GM12891 (cell line): ENCODE measurements at regions not wholly inside any gene's neighbourhood (a gene's known extent, or its start where the extent isn't known, plus 50 kb on each side); places are given as distances from the start of the nearest gene placed in this dataset.
"Not testable (repeated sequence)": the region's sequence is repeated elsewhere in the genome, so short reads cannot be mapped to it uniquely, and the experiment has no call there.

Experiments
- DNase-seq: peaks from one replicate; pipeline ENCODE4 v3.0.0; 2011; ENCODE audit warnings: low spot score; ENCODE audit not compliant: insufficient read length
- FAIRE-seq: peaks from 2 replicates; lab custom pipeline; 2011; peaks lifted over from hg19 to GRCh38; lab: Jason Lieb, UNC
- PAX5 ChIP-seq: IDR thresholded peaks from 2 replicates; pipeline ENCODE4 v1.6.1; 2011; ENCODE audit warnings: low read length, moderate library complexity, mild to moderate bottlenecking; ENCODE audit not compliant: insufficient read depth, severe bottlenecking
- POLR2A ChIP-seq: IDR thresholded peaks from 2 replicates; pipeline ENCODE4 v1.6.1; 2011; ENCODE audit warnings: low read depth, low read length, control low read depth
- POLR2AphosphoS5 ChIP-seq: IDR thresholded peaks from 2 replicates; pipeline ENCODE4 v1.6.1; 2011; ENCODE audit warnings: low read depth, low read length, control low read depth
- POU2F2 ChIP-seq: IDR thresholded peaks from 2 replicates; pipeline ENCODE4 v1.6.1; 2011; ENCODE audit warnings: low read depth, mild to moderate bottlenecking, control low read depth, low read length, moderate library complexity
- SPI1 ChIP-seq: IDR thresholded peaks from 2 replicates; pipeline ENCODE4 v1.6.1; 2011; ENCODE audit warnings: low read depth, low read length, control low read depth
- TAF1 ChIP-seq: IDR thresholded peaks from 2 replicates; pipeline ENCODE4 v1.6.1; 2011; ENCODE audit warnings: low read depth, low read length, control low read depth

DNA sequence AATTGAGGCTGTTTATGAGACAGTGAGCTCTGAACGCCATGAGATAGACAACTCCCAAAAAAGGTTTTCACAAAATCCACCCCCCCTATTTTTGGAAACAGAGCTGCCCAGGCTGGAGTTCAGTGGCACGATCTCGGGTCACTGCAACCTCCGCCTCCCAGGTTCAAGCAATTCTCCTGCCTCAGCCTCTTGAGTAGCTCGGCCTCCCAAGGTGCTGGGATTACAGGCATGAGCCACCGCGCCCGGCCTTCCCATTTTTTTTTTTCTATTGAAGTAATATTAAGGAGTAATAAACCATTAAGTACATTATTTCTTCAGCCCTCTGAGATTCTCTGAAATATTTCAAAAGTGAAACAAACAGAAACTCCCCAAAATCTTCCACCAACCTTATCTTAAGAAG is 252.8 kb upstream of the NETO1 start:
- FAIRE-seq, result no peak
- no peak for DNase-seq
- TF ChIP-seq POLR2AphosphoS5 (no peak), POU2F2 (no peak), TAF1 (no peak), SPI1 (no peak), POLR2A (no peak)

DNA sequence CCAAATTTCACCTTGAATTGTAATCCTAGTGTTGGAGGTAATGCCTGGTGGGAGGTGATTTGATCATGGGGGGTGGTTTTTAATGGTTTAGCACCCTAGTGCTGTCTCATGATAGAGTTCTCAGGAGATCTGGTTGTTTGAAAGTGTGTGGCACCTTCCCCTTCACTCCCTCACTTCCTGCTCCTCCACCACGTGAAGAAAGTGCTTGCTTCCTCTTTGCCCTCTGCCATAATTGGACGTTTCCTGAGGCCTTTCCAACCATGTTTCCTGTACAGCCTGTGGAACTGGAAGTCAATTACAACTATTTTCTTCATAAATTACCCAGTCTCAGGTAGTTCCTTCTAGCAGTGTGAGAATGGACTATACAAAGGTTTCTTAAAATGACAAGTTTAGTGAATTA is 251.8 kb upstream of the NETO1 start:
- peak; percentile 5 for FAIRE-seq
- no peak for DNase-seq

DNA sequence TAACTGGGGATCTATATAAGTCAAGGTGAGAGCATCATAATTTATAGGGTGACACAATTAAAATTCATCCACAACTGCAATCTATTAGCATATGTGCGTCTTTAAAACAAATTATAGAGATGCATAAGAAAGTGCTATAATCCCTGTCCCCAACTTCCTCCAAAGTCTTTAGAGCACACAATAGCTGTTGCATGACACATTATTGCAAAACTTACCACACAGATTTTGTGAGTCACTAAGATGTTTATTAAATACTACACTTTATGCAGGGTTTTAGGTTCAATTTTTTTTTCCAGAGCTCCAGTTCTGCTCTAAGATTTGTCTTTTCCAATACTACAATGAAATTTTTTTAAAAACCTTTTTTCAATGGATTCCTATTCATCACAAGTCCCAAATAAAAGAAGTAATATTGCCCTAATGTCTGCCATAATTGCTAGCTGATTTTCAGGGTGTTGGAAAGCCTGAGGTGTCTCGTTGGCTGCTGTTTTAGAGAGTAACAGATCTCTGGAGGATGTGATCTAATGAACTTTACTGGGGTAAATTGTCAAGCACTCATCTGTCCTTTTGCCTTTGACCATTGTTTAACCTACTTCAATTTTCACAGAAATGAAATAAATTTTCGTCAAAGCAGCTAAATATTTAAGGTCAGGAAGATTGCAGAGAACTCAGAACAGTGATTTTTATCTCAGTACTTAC is 250.5 kb upstream of the NETO1 start:
- TF ChIP-seq POLR2A (no peak), POU2F2 (no peak), TAF1 (no peak), PAX5 (no peak), POLR2AphosphoS5 (no peak), SPI1 (no peak)
- DNase-seq (no peak), FAIRE-seq (no peak)

More for the DNA sequence above, 251.8 kb upstream of the NETO1 start:
- no peak for TF ChIP-seq POLR2AphosphoS5

DNA sequence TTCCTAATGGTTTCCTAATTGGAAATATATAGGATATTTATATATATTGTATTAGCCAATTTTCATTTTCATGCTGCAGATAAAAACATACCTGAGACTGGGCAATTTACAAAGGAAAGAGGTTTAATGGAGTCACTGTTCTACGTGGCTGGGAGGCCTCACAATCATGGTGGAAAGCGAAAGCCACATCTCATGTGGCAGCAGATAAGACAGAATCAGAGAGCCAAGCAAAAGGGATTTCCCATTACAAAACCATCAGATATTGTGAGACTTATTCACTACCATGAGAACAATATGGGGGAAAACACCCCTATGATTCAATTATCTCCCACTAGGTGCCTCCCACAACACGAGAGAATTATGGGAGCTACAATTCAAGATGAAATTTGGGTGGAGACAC is 242.5 kb upstream of the NETO1 start:
- DNase-seq (no peak), FAIRE-seq (no peak)
- TF ChIP-seq POU2F2, result no peak
- no peak for TF ChIP-seq PAX5
- TF ChIP-seq POLR2A, result no peak
- TF ChIP-seq POLR2AphosphoS5, result no peak
- TF ChIP-seq TAF1, result no peak
- no peak for TF ChIP-seq SPI1

DNA sequence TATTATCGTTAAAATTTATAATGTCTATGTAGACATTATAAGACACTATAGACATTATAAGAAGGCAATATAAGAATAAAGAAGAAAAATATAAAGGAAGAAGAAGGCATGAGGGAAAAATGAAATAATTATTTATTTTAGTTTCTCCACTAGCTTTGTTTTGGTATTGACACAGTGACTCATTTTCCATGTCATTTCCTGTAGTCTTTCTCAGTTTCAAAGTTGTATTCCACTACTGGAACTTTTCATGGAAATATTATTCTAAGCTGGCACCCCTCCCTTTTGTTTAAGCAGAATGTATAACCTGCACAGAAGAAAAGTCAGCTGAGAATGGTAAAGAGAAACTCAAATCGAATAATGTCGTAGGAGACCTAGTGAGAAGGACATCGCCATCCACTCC is 234.2 kb upstream of the NETO1 start:
- no peak for FAIRE-seq
- no peak for DNase-seq
- no peak for TF ChIP-seq PAX5
- no peak for TF ChIP-seq POU2F2
- no peak for TF ChIP-seq SPI1
- TF ChIP-seq TAF1, result no peak
- TF ChIP-seq POLR2AphosphoS5, result no peak
- no peak for TF ChIP-seq POLR2A

DNA sequence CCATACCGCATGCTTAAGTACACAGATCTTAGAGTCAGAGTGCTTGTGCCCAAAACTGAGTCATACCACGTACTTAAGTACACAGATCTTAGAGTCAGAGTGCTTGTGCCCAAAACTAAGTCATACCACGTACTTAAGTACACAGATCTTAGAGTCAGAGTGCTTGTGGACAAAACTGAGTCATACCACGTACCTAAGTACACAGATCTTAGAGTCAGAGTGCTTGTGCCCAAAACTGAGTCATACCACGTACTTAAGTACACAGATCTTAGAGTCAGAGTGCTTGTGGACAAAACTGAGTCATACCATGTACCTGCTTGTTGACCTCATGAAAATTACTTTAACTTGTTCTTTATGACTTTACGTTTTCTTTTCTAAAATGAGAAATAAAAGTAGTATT is 233.7 kb upstream of the NETO1 start:
- DNase-seq, result not testable (repeated sequence)
- FAIRE-seq, result peak; percentile 80

DNA sequence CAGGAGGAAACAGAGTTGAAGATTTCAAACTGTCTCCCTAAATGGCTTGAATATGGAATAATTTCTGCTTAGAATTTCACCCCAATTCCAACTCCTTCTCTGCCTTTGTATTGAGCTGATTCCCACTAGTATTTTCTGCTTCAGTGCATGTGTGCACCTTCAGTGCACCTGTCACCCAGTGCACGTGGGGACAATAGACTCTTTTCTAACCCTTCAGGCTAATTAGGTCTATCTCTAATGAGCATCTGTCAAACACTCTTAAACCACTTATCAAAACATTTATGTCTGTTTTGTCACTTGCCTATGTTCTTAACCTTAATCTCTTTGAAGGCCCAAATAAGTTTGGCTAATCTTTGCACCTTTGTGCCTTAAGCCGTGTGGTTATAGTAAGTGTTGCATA is 232.0 kb upstream of the NETO1 start:
- FAIRE-seq, result no peak
- no peak for TF ChIP-seq POLR2AphosphoS5
- no peak for TF ChIP-seq PAX5
- no peak for TF ChIP-seq TAF1
- no peak for TF ChIP-seq POLR2A
- TF ChIP-seq SPI1, result no peak
- TF ChIP-seq POU2F2, result no peak
- no peak for DNase-seq

DNA sequence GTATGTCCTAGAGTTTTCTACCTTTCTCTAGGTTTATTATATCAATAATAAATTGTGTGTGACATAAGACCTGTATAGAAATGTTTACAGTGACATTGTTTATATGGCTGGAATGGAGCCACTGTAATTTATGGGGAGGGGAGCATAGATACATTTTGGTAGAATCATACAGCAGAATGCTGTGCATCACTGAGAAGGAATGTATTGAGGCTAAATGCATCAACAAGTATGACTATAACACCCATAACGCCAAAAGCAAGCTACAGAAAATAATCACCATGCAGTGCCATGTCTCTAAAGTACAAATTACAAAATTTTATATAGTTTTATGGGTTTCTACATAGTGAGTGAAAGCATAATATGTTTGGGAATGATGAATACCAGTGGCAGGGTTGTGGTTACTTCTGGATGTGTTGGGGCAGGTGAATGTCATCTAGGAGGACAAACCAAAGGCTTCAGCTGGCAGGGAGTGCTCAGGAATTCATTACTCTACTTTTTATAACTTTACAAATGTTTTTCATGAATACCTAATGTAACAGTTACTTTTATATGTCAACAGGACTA is 226.0 kb upstream of the NETO1 start:
- FAIRE-seq, result no peak
- no peak for DNase-seq
- no peak for TF ChIP-seq PAX5
- TF ChIP-seq TAF1, result no peak
- no peak for TF ChIP-seq SPI1
- TF ChIP-seq POU2F2, result no peak
- no peak for TF ChIP-seq POLR2AphosphoS5
- no peak for TF ChIP-seq POLR2A

DNA sequence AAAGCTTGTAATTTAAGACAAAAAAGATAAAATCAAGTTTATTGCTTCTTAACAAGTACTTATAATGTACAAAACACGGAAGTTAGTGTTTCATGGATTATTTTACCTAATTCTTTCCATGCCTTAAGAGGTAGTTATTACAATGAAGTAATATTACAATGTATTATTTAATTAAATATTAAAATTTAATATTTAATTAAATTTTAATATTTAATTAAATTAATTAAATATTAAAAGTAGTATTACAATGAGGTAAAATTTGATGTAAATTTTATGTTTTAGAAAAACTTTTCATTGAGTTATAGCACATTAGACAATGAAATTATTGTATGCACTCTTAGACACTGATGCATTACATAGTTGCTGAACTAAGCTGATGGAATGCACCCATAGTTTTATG is 220.7 kb upstream of the NETO1 start:
- FAIRE-seq (no peak), DNase-seq (no peak)
- TF ChIP-seq SPI1 (no peak), PAX5 (no peak), POLR2AphosphoS5 (no peak)

DNA sequence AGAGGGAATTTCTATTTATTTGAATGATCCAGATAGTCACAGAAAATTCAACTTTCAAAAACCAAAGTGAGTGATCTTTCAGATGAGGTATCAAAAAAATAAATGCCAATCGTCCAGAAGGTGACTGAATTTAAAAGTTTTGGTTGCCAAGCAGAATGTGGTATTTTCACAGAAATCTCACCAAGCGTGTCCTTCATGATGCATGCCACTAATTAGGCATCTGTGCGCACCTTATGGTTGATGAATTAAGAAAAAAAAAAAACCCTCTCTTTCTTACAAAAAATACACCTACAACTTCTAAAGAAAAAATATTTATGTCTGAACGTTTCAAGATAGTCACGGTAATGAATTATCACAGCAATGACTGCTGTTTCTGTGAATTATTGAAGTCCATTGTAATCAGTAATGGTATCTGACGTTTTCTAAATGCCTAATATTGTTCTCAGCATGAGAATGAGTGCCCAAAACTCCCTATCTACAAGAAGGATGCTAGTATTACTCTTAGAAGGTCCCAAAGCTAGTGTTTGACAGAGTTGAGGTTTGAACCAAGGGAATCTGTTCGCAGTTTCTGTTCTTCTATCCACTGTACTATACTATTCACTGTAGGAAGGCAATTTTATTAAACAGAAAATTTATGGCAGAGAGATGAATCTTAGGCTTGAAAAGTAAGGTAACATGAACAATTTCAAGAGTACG is 219.6 kb upstream of the NETO1 start:
- TF ChIP-seq POLR2AphosphoS5 (no peak), TAF1 (no peak), POLR2A (no peak), POU2F2 (no peak), SPI1 (no peak), PAX5 (no peak)
- DNase-seq (no peak), FAIRE-seq (no peak)
